A673 (cell line): ENCODE measurements at regions not wholly inside any gene's neighbourhood (a gene's known extent, or its start where the extent isn't known, plus 50 kb on each side); places are given as distances from the start of the nearest gene placed in this dataset.

Source experiments
- BruUV-seq: library from RNA; stranded (reverse); fragments of 400-500 nt; replicated peaks from 2 replicates; lab custom pipeline; 2021; lab: Mats Ljungman, UMichigan
- CTCF ChIA-PET: fragments of 300-600 bp; sonication (Branson Sonifier 250); formaldehyde crosslinking; loops from one replicate; lab custom pipeline; 2022; ENCODE audit warnings: antibody characterized with exemption; lab: Charles Lee
- POLR2A ChIA-PET: fragments of 300-600 bp; sonication (Branson Sonifier 250); formaldehyde crosslinking; loops from one replicate; lab custom pipeline; 2022; ENCODE audit warnings: antibody characterized with exemption; ENCODE audit not compliant: low non-redundant PET; lab: Charles Lee
- DNase-seq: peaks from one replicate; pipeline ENCODE4 v3.0.0-alpha.2; 2015; ENCODE audit warnings: low spot score
- H3K27ac ChIP-seq: fragments of 200-600 bp; sonication (generic); 2 replicates; pipeline ENCODE4 v1.5.1; 2016; ENCODE audit warnings: mixed run types, low read depth, mild to moderate bottlenecking, mixed read lengths, antibody characterized with exemption, low read length; ENCODE audit not compliant: poor library complexity, severe bottlenecking
- H3K27me3 ChIP-seq: fragments of 200-600 bp; sonication (generic); replicated peaks from 2 replicates; pipeline ENCODE4 v1.6.1; 2017; ENCODE audit warnings: mixed run types, low read depth, mild to moderate bottlenecking, mixed read lengths, antibody characterized with exemption, low read length; ENCODE audit not compliant: insufficient read depth, poor library complexity
- H3K36me3 ChIP-seq: fragments of 200-600 bp; sonication (generic); 2 replicates; pipeline ENCODE4 v1.6.1; 2016; ENCODE audit warnings: mixed run types, mild to moderate bottlenecking, mixed read lengths, antibody characterized with exemption, low read length; ENCODE audit not compliant: insufficient read depth, poor library complexity, severe bottlenecking
- H3K4me1 ChIP-seq: fragments of 200-600 bp; sonication (generic); 2 replicates; pipeline ENCODE4 v1.6.1; 2017; ENCODE audit warnings: mixed run types, mild to moderate bottlenecking, mixed read lengths, antibody characterized with exemption, low read length; ENCODE audit not compliant: insufficient read depth, poor library complexity, severe bottlenecking
- H3K4me3 ChIP-seq: fragments of 200-600 bp; sonication (generic); 2 replicates; pipeline ENCODE4 v1.5.1; 2016; ENCODE audit warnings: low read depth, mixed run types, mild to moderate bottlenecking, mixed read lengths, low read length; ENCODE audit not compliant: poor library complexity, severe bottlenecking
- H3K9me3 ChIP-seq: fragments of 200-600 bp; sonication (generic); 2 replicates; pipeline ENCODE4 v1.6.1; 2016; ENCODE audit warnings: mixed run types, low read depth, mild to moderate bottlenecking, mixed read lengths, antibody characterized with exemption, low read length; ENCODE audit not compliant: poor library complexity, severe bottlenecking
- EZH2 ChIP-seq: fragments of 200-600 bp; sonication (generic); IDR thresholded peaks from 2 replicates; pipeline ENCODE4 v1.6.1; 2017; ENCODE audit warnings: borderline replicate concordance, low read depth, mild to moderate bottlenecking, mixed read lengths, antibody characterized with exemption, low read length; ENCODE audit not compliant: poor library complexity, severe bottlenecking
- intact Hi-C: fragments of 100-400 bp; cut with micrococcal nuclease; formaldehyde crosslinking; loops from one replicate; pipeline ENCODE4 v1.10.0; 2022; ENCODE audit not compliant: unreplicated experiment
- TF ChIP-seq, protein P1 (sequence below): fragments of 300-800, 200-600 bp; sonication (generic); conservative IDR thresholded peaks from 2 replicates; pipeline ENCODE4 v1.5.1; 2017; ENCODE audit warnings: low read depth, mild to moderate bottlenecking, antibody characterized with exemption, low read length, moderate library complexity, mixed read lengths

DNA sequence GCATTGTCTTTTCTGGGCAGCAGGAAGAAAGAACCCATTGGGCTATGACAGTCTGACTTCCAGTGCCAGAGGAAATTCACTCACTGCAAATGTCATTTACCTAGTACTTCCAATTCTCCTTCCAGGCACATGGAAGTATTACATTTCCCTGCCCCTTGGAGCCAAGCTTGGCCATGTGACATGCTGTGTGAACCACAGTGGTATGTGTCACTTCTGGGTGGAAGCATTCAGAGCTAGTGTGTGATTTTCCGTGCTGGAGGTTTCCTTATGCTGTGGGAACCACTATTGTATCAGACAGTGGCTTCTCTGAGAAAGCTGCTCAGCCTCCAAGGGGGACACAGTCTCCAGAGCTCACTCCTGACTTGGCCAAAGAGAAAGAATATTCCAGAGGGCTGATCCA lies 387.6 kb downstream of the CDC5L start:
- H3K4me3 ChIP-seq: no peak overlapping the region
- DNase-seq: no peak
- no peaks in the 10 kb centered on the region for H3K27me3 ChIP-seq
- TF ChIP-seq, protein P1, sequence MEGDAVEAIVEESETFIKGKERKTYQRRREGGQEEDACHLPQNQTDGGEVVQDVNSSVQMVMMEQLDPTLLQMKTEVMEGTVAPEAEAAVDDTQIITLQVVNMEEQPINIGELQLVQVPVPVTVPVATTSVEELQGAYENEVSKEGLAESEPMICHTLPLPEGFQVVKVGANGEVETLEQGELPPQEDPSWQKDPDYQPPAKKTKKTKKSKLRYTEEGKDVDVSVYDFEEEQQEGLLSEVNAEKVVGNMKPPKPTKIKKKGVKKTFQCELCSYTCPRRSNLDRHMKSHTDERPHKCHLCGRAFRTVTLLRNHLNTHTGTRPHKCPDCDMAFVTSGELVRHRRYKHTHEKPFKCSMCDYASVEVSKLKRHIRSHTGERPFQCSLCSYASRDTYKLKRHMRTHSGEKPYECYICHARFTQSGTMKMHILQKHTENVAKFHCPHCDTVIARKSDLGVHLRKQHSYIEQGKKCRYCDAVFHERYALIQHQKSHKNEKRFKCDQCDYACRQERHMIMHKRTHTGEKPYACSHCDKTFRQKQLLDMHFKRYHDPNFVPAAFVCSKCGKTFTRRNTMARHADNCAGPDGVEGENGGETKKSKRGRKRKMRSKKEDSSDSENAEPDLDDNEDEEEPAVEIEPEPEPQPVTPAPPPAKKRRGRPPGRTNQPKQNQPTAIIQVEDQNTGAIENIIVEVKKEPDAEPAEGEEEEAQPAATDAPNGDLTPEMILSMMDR: no peak
- TF ChIP-seq EZH2: no peak
- ChIA-PET POLR2A (interaction anchor here (0.5 kb wide), 1 partner anchor 21 kb away, joined by 3 read pairs; no protein-coding TSS in a partner anchor), CTCF (no interaction called here)
- intact Hi-C loops: no loop called here
- H3K36me3 ChIP-seq: no peaks in the 10 kb centered on the region
- H3K4me1 ChIP-seq: no peaks in the 10 kb centered on the region
- no peak overlapping the region for H3K27ac ChIP-seq
- no TSS peak for BruUV-seq
- no peaks in the 10 kb centered on the region for H3K9me3 ChIP-seq

DNA sequence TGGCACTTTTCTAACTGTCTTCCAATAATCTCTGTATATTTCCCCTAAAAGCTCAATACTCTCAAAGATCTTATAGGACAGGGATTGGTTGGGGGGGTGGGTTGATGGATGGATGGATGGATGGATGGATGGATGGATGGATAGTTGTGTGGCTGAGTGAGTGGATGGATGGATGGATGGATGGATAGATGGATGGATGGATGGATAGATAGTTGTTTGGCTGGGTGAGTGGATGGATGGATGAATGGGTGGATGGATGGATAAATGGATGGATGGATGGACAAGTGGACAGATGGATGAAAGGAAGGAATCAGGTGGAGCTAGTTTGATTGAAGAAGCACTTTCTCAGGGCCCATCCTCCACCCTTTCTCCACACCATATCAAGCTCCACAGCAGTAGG lies 388.8 kb downstream of the CDC5L start:
- BruUV-seq: no TSS peak
- Histone ChIP-seq H3K4me1 (no peaks in the 10 kb centered on the region), H3K27me3 (no peaks in the 10 kb centered on the region), H3K4me3 (no peak overlapping the region), H3K9me3 (no peaks in the 10 kb centered on the region), H3K27ac (no peak overlapping the region), H3K36me3 (no peaks in the 10 kb centered on the region)
- no peak for DNase-seq
- ChIA-PET CTCF (no interaction called here), POLR2A (no interaction called here)
- intact Hi-C loops: no loop called here
- TF ChIP-seq, protein P1: no peak
- TF ChIP-seq EZH2: no peak

DNA sequence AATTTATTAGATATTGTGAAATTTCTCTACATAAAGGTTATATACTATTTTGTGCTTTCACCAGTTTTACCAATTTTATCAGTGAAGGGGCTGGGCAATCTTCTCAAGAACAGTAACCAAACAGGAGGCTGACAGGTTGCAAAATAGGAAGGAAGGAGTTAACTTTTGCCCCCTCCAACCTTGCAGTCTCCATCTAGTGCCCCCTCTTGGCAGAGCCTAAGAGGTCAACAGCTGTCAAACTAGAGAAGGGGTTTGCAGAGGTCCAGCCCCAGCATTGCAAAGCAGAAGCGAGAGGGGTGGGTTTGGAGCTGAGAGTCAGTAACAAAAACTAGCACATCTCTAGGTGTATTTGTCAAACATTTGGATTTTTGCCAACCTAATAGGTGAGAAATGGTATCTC lies 391.0 kb downstream of the CDC5L start:
- Histone ChIP-seq H3K27me3 (no peaks in the 10 kb centered on the region), H3K4me3 (no peak overlapping the region), H3K36me3 (no peaks in the 10 kb centered on the region), H3K4me1 (no peaks in the 10 kb centered on the region), H3K9me3 (no peaks in the 10 kb centered on the region), H3K27ac (no peak overlapping the region)
- BruUV-seq: no TSS peak
- DNase-seq: no peak
- CTCF ChIA-PET: no interaction called here
- intact Hi-C loops: no loop called here
- POLR2A ChIA-PET: no interaction called here
- no peak for TF ChIP-seq EZH2
- TF ChIP-seq, protein P1: no peak
